DOHH2 (cell line): ENCODE measurements at regions not wholly inside any gene's neighbourhood (a gene's known extent, or its start where the extent isn't known, plus 50 kb on each side); places are given as distances from the start of the nearest gene placed in this dataset.

Source experiments
- H3F3A ChIP-seq: fragments of 200-600 bp; sonication (generic), shearing (Covaris generic); 2 replicates; pipeline ENCODE4 v1.6.0; 2016; ENCODE audit warnings: antibody characterized with exemption, mild to moderate bottlenecking; ENCODE audit not compliant: control insufficient read depth, insufficient read depth
- H3K27ac ChIP-seq: fragments of 200-600 bp; sonication (generic); 2 replicates; pipeline ENCODE4 v1.5.1; 2014; ENCODE audit warnings: low read depth, mild to moderate bottlenecking, low read length, moderate library complexity
- H3K27me3 ChIP-seq: fragments of 200-600 bp; sonication (generic); 2 replicates; pipeline ENCODE4 v1.6.1; 2014; ENCODE audit warnings: mild to moderate bottlenecking, low read length, mixed read lengths; ENCODE audit not compliant: control insufficient read depth
- H3K36me3 ChIP-seq: fragments of 200-600 bp; sonication (generic); 2 replicates; pipeline ENCODE4 v1.6.1; 2014; ENCODE audit warnings: mild to moderate bottlenecking, low read length, moderate library complexity, mixed read lengths; ENCODE audit not compliant: control insufficient read depth
- H3K4me1 ChIP-seq: fragments of 200-600 bp; sonication (generic); 2 replicates; pipeline ENCODE4 v1.6.1; 2014; ENCODE audit warnings: mild to moderate bottlenecking, low read length, mixed read lengths; ENCODE audit not compliant: control insufficient read depth
- H3K4me2 ChIP-seq: fragments of 200-600 bp; sonication (generic); 2 replicates; pipeline ENCODE4 v1.6.0; 2014; ENCODE audit warnings: mild to moderate bottlenecking, low read length, moderate library complexity
- H3K4me3 ChIP-seq: fragments of 200-600 bp; sonication (generic); 2 replicates; pipeline ENCODE4 v1.5.1; 2014; ENCODE audit warnings: mild to moderate bottlenecking, low read length, mixed read lengths
- H3K79me2 ChIP-seq: fragments of 200-600 bp; sonication (generic); 2 replicates; pipeline ENCODE4 v1.6.1; 2014; ENCODE audit warnings: mild to moderate bottlenecking, low read length, mixed read lengths; ENCODE audit not compliant: control insufficient read depth
- H3K9me2 ChIP-seq: fragments of 200-600 bp; sonication (generic); replicated peaks from 2 replicates; pipeline ENCODE4 v1.6.1; 2014; ENCODE audit warnings: mild to moderate bottlenecking, low read length, mixed read lengths; ENCODE audit not compliant: control insufficient read depth
- H3K9me3 ChIP-seq: fragments of 200-600 bp; sonication (generic); 2 replicates; pipeline ENCODE4 v1.6.1; 2014; ENCODE audit warnings: antibody characterized with exemption, low read length, mixed read lengths; ENCODE audit not compliant: control insufficient read depth, insufficient read depth
- H4K20me1 ChIP-seq: fragments of 200-600 bp; sonication (generic); 2 replicates; pipeline ENCODE4 v1.6.0; 2014; ENCODE audit warnings: low read depth, mild to moderate bottlenecking, antibody characterized with exemption, low read length, moderate library complexity; ENCODE audit not compliant: control insufficient read depth, insufficient read depth
- EZH2phosphoT487 ChIP-seq: fragments of 200-600 bp; sonication (generic); IDR thresholded peaks from 2 replicates; pipeline ENCODE4 v1.6.1; 2017; ENCODE audit warnings: borderline replicate concordance, mild to moderate bottlenecking, antibody characterized with exemption, low read length, moderate library complexity, mixed read lengths
- TF ChIP-seq, protein P1 (sequence below): fragments of 200-600 bp; sonication (generic); IDR thresholded peaks from one replicate; pipeline ENCODE4 v1.5.1; 2014; ENCODE audit warnings: antibody characterized with exemption, mild to moderate bottlenecking, low read depth, low read length; ENCODE audit not compliant: poor library complexity, severe bottlenecking

- Histone ChIP-seq H3K27me3 (no peaks in the 10 kb centered on the region), H3K79me2 (no peaks in the 10 kb centered on the region), H3F3A (no peaks in the 10 kb centered on the region), H3K27ac (no peak overlapping the region), H3K4me1 (no peaks in the 10 kb centered on the region), H3K9me2 (no peaks in the 10 kb centered on the region), H3K9me3 (no peaks in the 10 kb centered on the region; the same call in 1 of the 2 replicates), H4K20me1 (no peaks in the 10 kb centered on the region), H3K4me3 (no peak overlapping the region), H3K4me2 (no peak overlapping the region), H3K36me3 (no peaks in the 10 kb centered on the region)
- TF ChIP-seq, protein P1, sequence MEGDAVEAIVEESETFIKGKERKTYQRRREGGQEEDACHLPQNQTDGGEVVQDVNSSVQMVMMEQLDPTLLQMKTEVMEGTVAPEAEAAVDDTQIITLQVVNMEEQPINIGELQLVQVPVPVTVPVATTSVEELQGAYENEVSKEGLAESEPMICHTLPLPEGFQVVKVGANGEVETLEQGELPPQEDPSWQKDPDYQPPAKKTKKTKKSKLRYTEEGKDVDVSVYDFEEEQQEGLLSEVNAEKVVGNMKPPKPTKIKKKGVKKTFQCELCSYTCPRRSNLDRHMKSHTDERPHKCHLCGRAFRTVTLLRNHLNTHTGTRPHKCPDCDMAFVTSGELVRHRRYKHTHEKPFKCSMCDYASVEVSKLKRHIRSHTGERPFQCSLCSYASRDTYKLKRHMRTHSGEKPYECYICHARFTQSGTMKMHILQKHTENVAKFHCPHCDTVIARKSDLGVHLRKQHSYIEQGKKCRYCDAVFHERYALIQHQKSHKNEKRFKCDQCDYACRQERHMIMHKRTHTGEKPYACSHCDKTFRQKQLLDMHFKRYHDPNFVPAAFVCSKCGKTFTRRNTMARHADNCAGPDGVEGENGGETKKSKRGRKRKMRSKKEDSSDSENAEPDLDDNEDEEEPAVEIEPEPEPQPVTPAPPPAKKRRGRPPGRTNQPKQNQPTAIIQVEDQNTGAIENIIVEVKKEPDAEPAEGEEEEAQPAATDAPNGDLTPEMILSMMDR, result no peak
- TF ChIP-seq EZH2phosphoT487, result no peak
Observed at GRCh38 chr2:66255867-66256266, 179.1 kb upstream of the MEIS1 start.

- Histone ChIP-seq H3K4me3 (no peak overlapping the region), H3K9me2 (no peaks in the 10 kb centered on the region), H3K27ac (no peak overlapping the region), H3K79me2 (no peaks in the 10 kb centered on the region), H3K4me1 (no peaks in the 10 kb centered on the region), H3F3A (no peaks in the 10 kb centered on the region), H3K36me3 (no peaks in the 10 kb centered on the region), H3K4me2 (no peak overlapping the region), H3K9me3 (no peaks in the 10 kb centered on the region; the same call in 1 of the 2 replicates), H4K20me1 (no peaks in the 10 kb centered on the region), H3K27me3 (no peaks in the 10 kb centered on the region)
- TF ChIP-seq, protein P1, result no peak
- no peak for TF ChIP-seq EZH2phosphoT487
Observed at GRCh38 chr2:66255136-66255535, 179.8 kb upstream of the MEIS1 start.

DNA sequence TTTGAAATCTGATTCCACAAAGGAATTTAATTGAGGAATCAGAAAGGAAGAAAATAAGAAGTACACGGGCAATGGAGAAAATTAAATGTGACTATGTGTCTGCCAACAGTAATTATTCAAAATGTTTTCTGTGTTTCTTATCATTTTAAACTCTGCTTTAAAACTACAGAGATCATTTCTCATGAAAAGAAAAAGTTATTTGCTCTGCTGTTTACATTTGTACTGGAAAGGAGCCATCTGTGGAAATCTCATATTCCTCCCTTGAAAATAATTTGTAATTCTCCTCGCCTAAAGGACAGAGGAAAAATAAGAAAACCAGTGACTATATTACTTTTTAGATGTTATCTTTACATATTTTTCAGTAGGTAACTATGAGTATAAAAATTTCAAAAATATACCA is 181.9 kb upstream of the MEIS1 start:
- no peak for TF ChIP-seq EZH2phosphoT487
- TF ChIP-seq, protein P1, result no peak
- Histone ChIP-seq H3F3A (no peaks in the 10 kb centered on the region), H3K79me2 (no peaks in the 10 kb centered on the region)

DNA sequence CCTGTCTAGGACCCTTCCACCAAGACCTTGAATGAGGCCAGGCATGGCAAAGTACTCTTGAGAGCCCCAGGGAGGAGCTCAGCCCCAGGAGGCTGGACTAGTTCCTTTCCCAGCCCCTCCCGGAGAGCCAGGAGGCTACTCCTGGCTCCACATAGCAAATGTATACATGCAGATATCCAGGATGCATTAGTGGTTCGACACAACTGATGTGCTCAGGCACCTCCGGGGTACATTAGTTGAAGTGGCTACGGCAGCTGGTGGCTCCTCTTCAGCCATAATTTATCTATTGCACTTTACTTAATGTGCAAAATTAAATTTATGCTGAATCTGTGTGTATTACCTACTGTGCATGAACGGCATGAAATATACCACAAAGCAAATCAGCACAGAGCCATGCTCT is 182.8 kb upstream of the MEIS1 start:
- no peak overlapping the region for H3K4me3 ChIP-seq

More for the DNA sequence above, 181.9 kb upstream of the MEIS1 start:
- Histone ChIP-seq H3K9me3 (no peaks in the 10 kb centered on the region), H3K27ac (no peak overlapping the region), H3K36me3 (no peaks in the 10 kb centered on the region), H3K9me2 (no peaks in the 10 kb centered on the region), H3K27me3 (no peaks in the 10 kb centered on the region), H3K4me1 (no peaks in the 10 kb centered on the region), H4K20me1 (no peaks in the 10 kb centered on the region), H3K4me2 (no peak overlapping the region), H3K4me3 (no peak overlapping the region)

More for the DNA sequence above, 182.8 kb upstream of the MEIS1 start:
- no peak overlapping the region for H3K4me2 ChIP-seq
- H3K27ac ChIP-seq, result no peak overlapping the region
- H3K27me3 ChIP-seq, result no peaks in the 10 kb centered on the region
- no peaks in the 10 kb centered on the region for H3F3A ChIP-seq
- H3K79me2 ChIP-seq, result no peaks in the 10 kb centered on the region
- TF ChIP-seq, protein P1, result no peak
- TF ChIP-seq EZH2phosphoT487, result no peak
- H3K9me3 ChIP-seq, result no peaks in the 10 kb centered on the region
- H3K9me2 ChIP-seq, result no peaks in the 10 kb centered on the region
- H3K36me3 ChIP-seq, result no peaks in the 10 kb centered on the region
- no peaks in the 10 kb centered on the region for H4K20me1 ChIP-seq
- no peaks in the 10 kb centered on the region for H3K4me1 ChIP-seq
